ENCODE measurements at regions not wholly inside any gene's neighbourhood (a gene's known extent, or its start where the extent isn't known, plus 50 kb on each side); places are given as distances from the start of the nearest gene placed in this dataset.

DNA sequence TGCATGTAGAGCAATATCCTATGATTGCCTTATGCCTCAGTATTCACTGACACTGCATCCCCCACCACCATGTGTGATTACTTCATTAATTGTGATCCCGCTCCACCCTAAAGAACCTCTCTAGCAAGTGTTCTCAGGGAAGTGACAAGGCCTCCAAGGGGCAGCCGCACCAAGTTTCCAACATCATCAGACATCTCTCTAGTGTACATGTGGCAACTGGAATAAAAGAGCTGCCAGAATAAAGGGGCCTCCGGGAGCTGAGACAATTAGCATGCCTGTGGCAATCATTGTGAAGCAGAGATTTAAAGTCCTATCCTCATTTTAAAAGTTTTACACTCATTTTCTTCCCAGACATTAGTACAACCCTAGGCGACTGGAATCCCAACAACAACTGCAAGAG is 902.1 kb upstream of the SEMA6D start:
- POLR2A ChIA-PET (ENCODE audit: partially characterized antibody), result interaction anchor here (0.6 kb wide), 1 partner anchor 668 kb away, joined by 10 read pairs; no protein-coding TSS in a partner anchor
- no peak overlapping the region for H2AK5ac ChIP-seq (ENCODE audit: low read depth, low read length)
- no peak overlapping the region for H3K4ac ChIP-seq (replicated peaks; ENCODE audit: insufficient read length, low read depth, low read length)
- no peaks in the 10 kb centered on the region for H3K79me2 ChIP-seq (ENCODE audit: control insufficient read depth in 1 of 2, insufficient read depth in 2 of 2, low read length in 2 of 2)
- H2BK20ac ChIP-seq (ENCODE audit: low read length), result no peak overlapping the region
- H4K5ac ChIP-seq (ENCODE audit: insufficient read length, low read depth, low read length), result no peak overlapping the region
- H3K56ac ChIP-seq (replicated peaks; ENCODE audit: insufficient read length, low read depth, low read length), result no peak overlapping the region
- no peak overlapping the region for H2BK120ac ChIP-seq (replicated peaks; ENCODE audit: low read depth, low read length)
- H3K9me3 ChIP-seq (ENCODE audit: insufficient read depth in 2 of 2, low read depth in 1 of 2, low read length in 1 of 2), result no peaks in the 10 kb centered on the region
- H4K8ac ChIP-seq (ENCODE audit: extremely low read depth, insufficient read depth, low read length), result no peak overlapping the region
- CTCF ChIA-PET (ENCODE audit: partially characterized antibody), result no interaction called here
- no peak overlapping the region for H3K27ac ChIP-seq (ENCODE audit: low read depth, low read length)
- no peaks in the 10 kb centered on the region for H3K79me1 ChIP-seq (ENCODE audit: low read depth, low read length)
- H3K14ac ChIP-seq (ENCODE audit: insufficient read length), result no peak overlapping the region
- H3K23ac ChIP-seq (ENCODE audit: insufficient read length), result no peak overlapping the region
- DNase-seq (ENCODE audit: low read depth in 1 of 2, low spot score in 2 of 2) (no peak), FAIRE-seq (no peak)
- H3K18ac ChIP-seq (ENCODE audit: extremely low read depth, low read length), result no peak overlapping the region
- WGBS, 2 experiments (ENCODE audit: extremely low coverage in 1 of 2, insufficient coverage in 1 of 2, insufficient read length in 1 of 2, insufficient replicate concordance in 2 of 2, low coverage in 1 of 2, low lambda C conversion rate in 2 of 2, missing lambda C conversion rate in 1 of 2), result 94% methylated on average over 4 of the region's 4 CpGs; no CpG with 5 or more reads in 1 of the 2 experiments
- no peak overlapping the region for H2BK5ac ChIP-seq (ENCODE audit: low read depth, low read length)
- H3K9ac ChIP-seq (replicated peaks in 1 of 4; ENCODE audit: extremely low read depth in 1 of 4, low read depth in 3 of 4, low read length in 3 of 4), result no peak overlapping the region
- H3K4me3 ChIP-seq (ENCODE audit: extremely low read depth in 1 of 4, insufficient read depth in 2 of 4, low read depth in 3 of 4, low read length in 4 of 4), result no peak overlapping the region
- no peaks in the 10 kb centered on the region; the same call in 1 of the 2 replicates for H3K23me2 ChIP-seq (ENCODE audit: low read depth, low read length)
- no peak overlapping the region for H2AFZ ChIP-seq (ENCODE audit: low read length)
- no peaks in the 10 kb centered on the region for H3K4me1 ChIP-seq (replicated peaks in 1 of 4; ENCODE audit: control insufficient read depth in 3 of 4, insufficient read depth in 4 of 4, low read length in 3 of 4)
- no peaks in the 10 kb centered on the region for H3K36me3 ChIP-seq (ENCODE audit: control insufficient read depth in 2 of 4, insufficient read depth in 4 of 4, low read length in 3 of 4)
- H4K91ac ChIP-seq (replicated peaks; ENCODE audit: insufficient read length, low read length), result no peak overlapping the region
- H3K4me2 ChIP-seq (ENCODE audit: insufficient read depth in 1 of 2, low read depth in 2 of 2, low read length in 2 of 2), result no peak overlapping the region
- no peaks in the 10 kb centered on the region for H3K27me3 ChIP-seq (replicated peaks in 1 of 4; ENCODE audit: control insufficient read depth in 3 of 4, extremely low read depth in 1 of 4, insufficient read depth in 3 of 4, low read length in 3 of 4)
- H2BK12ac ChIP-seq (ENCODE audit: low read depth, low read length), result no peak overlapping the region
- no peaks in the 10 kb centered on the region for H4K20me1 ChIP-seq (replicated peaks in 1 of 2; ENCODE audit: control insufficient read depth in 1 of 2, insufficient read depth in 2 of 2, low read length in 2 of 2)
- no peak overlapping the region for H2BK15ac ChIP-seq (ENCODE audit: low read length)
- TF ChIP-seq HDAC6 (IDR thresholded peaks at IDR 0.05; ENCODE audit: low read depth, low read length), result no peak
- no peak for TF ChIP-seq SUZ12 (IDR thresholded peaks at IDR 0.05; ENCODE audit: low read length)
- no peak for TF ChIP-seq SP1 (IDR thresholded peaks at IDR 0.05; ENCODE audit: low read depth, low read length)
- TF ChIP-seq SIN3A (conservative IDR thresholded peaks at IDR 0.05 in 1 of 2, IDR thresholded peaks at IDR 0.05 in 1 of 2; ENCODE audit: low read depth in 1 of 2, low read length in 2 of 2), result no peak
- no peak for TF ChIP-seq CREB1 (IDR thresholded peaks at IDR 0.05)
- TF ChIP-seq SP4 (IDR thresholded peaks at IDR 0.05; ENCODE audit: low read length), result no peak
- TF ChIP-seq, protein P1, sequence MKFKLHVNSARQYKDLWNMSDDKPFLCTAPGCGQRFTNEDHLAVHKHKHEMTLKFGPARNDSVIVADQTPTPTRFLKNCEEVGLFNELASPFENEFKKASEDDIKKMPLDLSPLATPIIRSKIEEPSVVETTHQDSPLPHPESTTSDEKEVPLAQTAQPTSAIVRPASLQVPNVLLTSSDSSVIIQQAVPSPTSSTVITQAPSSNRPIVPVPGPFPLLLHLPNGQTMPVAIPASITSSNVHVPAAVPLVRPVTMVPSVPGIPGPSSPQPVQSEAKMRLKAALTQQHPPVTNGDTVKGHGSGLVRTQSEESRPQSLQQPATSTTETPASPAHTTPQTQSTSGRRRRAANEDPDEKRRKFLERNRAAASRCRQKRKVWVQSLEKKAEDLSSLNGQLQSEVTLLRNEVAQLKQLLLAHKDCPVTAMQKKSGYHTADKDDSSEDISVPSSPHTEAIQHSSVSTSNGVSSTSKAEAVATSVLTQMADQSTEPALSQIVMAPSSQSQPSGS (IDR thresholded peaks at IDR 0.05; ENCODE audit: low read length), result no peak
- no peak for TF ChIP-seq TCF12 (IDR thresholded peaks at IDR 0.05; ENCODE audit: low read depth, low read length)
- no peak for TF ChIP-seq SIX5 (IDR thresholded peaks at IDR 0.05; ENCODE audit: low read depth, low read length)
- TF ChIP-seq, protein P2, sequence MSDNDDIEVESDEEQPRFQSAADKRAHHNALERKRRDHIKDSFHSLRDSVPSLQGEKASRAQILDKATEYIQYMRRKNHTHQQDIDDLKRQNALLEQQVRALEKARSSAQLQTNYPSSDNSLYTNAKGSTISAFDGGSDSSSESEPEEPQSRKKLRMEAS (IDR thresholded peaks at IDR 0.05), result no peak
- TF ChIP-seq FOSL1 (IDR thresholded peaks at IDR 0.05; ENCODE audit: insufficient read depth, low read depth, low read length), result no peak
- TF ChIP-seq NRF1 (IDR thresholded peaks at IDR 0.05; ENCODE audit: low read depth, low read length), result no peak
- no peak for TF ChIP-seq JUND (IDR thresholded peaks at IDR 0.05; ENCODE audit: low read length)
- TF ChIP-seq CHD2 (IDR thresholded peaks at IDR 0.05; ENCODE audit: low read length), result no peak

All from H1 (cell line).